GM19397 (cell line): ENCODE measurements at regions not wholly inside any gene's neighbourhood (a gene's known extent, or its start where the extent isn't known, plus 50 kb on each side); places are given as distances from the start of the nearest gene placed in this dataset.
"Not testable (repeated sequence)": the region's sequence is repeated elsewhere in the genome, so short reads cannot be mapped to it uniquely, and the experiment has no call there.

Experiments
- ATAC-seq: cut with Tn5 transposase; IDR thresholded peaks from one replicate; pipeline ENCODE4 v1.9.1; 2021; ENCODE audit warnings: mild to moderate bottlenecking, moderate library complexity; ENCODE audit not compliant: unreplicated experiment

GRCh38 chr1:146381196-146381595 is 152.4 kb upstream of the NOTCH2NLA start:
- ATAC-seq = not testable (repeated sequence)

DNA sequence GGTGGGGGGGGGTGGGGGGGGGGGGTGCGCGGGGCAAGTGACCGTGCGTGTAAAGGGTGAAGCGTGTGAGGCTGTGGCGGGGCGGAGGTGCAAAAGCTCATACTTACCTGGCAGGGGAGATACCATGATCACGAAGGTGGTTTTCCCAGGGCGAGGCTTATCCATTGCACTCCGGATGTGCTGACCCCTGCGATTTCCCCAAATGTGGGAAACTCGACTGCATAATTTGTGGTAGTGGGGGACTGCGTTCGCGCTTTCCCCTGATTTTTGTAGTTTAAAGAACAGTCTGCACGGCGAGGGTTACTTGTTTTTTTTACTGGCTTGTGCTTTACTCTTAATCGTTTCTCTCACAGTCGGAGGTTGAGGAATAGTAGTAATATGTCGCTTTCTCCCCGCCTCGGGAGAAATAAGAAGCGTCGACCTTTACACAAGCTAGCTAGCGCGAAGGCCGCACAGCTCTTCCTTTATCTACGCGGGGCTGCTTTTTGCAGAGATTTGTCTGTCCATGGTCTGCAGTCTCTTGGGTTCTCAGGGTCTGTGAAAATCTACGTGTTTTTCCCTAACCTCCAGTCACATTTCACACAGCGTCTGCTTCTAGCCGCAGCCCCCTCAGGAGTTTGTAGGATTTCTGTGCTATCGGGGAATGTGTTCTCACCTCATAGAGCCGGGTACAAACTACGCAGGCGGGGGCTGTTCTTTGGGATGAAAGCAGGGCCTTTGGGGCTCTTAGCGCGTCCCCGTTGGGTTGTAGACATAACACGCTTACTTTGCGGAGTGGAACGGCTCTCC is 148.1 kb upstream of the NOTCH2NLA start:
- ATAC-seq = peak; percentile 94

DNA sequence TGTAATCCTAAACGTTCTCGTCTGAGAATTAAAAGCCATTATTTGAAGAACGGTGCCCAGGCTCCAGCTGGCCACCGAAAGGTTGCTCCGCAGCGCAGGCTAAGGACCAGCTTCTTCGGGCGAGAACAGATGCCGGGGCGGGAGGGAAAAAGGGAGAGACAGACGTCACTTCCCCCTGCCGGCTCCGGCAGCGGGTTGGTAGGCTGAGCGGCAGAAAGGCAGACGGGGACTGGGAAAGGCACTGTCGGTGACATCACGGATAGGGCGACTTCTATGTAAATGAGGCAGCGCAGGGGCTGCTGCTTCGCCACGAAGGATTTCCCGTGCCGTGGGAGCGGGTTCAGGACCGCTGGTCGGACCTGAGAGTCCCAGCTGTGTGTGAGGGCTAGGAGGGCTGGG is 147.5 kb upstream of the NOTCH2NLA start:
- not testable (repeated sequence) for ATAC-seq

- not testable (repeated sequence) for ATAC-seq
Observed at GRCh38 chr1:146375108-146375507, 146.3 kb upstream of the NOTCH2NLA start.

- ATAC-seq = not testable (repeated sequence)
Observed at GRCh38 chr1:146369940-146370339, 141.1 kb upstream of the NOTCH2NLA start.

DNA sequence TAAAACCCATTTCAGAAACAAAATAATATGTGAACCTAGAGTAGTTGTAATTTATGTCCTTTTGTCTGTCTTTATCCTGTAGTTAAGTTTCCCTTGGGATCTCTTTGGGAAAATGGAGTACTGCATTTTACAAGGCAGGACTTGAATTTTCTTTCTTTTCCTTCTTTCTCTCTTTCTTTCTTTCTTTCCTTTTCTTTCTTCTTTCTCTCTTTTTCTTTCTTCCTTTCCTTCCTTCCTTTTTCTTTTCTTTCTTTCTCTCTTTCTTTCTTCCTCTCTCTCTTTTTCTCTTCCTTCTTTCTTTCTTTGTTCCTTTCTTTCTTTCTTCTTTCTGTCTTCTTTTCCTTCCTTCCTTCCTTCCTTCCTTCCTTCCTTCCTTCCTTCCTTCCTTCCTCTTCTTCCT is 126.6 kb upstream of the NOTCH2NLA start:
- ATAC-seq = not testable (repeated sequence)

GRCh38 chr1:146326863-146327262 is 98.0 kb upstream of the NOTCH2NLA start:
- not testable (repeated sequence) for ATAC-seq

GRCh38 chr1:146324463-146324862 is 95.6 kb upstream of the NOTCH2NLA start:
- not testable (repeated sequence) for ATAC-seq

DNA sequence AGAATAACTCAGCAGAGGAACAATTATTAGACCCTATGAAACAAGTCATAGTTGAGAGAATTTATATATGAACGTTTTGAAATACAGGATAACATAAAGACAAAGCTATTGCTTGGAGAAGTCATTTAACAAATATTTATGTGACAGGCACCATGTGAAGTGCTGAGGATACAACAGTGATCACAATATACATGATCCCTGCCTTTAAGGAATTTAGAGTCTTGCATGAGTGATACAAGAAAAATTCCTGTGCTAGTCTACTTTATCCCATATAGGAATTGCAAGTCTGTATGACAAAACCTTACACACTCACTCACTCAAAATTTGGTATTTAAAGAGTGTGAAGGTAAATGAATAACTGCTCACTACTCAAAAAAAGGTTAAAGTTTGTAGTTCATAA is 94.5 kb upstream of the NOTCH2NLA start:
- ATAC-seq = not testable (repeated sequence)

DNA sequence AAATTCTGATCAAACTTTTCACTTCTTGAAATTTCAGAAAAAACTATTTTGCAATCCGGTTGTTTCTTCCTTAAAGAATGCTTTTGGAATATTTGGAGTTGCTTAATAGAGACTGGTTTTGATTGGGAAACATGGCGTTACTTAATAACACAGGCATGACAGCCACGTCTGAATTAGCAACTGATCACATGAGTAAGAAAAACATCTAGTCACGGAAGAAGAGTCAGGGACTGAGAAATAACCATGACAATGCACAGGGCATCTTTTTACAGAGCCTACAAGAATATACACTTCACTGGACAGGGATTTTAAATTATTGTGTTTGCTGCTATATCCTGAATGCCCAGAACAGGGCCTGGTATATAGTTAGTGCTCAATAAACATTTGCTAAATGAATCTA is 94.1 kb upstream of the NOTCH2NLA start:
- ATAC-seq = not testable (repeated sequence)

DNA sequence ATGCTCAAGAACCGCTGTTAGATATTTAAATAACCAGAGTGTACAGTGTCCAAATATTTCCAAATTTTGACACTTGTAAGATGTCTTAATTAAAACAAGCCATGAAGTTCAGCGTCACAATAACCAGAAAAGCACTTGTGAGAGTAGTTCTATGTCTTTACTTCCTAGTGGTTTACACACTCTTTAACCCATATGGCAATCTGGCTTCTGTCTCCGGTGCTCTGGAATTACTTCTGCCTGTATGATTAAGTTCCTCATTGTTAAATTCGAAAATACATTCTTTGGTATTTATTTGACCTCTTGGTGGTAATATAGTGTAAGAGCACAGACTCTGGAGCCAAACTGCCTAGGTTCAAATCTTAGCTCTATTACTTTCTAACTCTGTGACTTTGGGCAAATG is 89.9 kb upstream of the NOTCH2NLA start:
- ATAC-seq = not testable (repeated sequence)

DNA sequence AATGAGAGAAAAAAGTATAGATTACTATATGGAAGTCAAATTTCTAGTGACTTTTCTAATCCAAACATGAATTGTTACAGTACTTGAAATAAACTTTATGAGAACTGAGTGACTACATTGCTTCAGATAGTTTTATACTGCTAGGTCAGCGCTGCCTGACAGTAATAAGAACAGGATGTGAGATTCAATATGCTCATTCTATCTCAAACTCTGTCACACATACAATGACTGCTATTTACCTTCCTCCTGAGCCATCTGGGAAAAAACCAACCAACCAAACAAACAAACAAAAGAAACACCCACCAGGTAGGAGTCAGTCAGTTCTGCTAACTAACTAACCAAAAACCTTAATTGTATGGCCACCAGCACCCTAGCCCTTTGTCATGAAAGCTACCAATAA is 89.0 kb upstream of the NOTCH2NLA start:
- ATAC-seq = not testable (repeated sequence)

DNA sequence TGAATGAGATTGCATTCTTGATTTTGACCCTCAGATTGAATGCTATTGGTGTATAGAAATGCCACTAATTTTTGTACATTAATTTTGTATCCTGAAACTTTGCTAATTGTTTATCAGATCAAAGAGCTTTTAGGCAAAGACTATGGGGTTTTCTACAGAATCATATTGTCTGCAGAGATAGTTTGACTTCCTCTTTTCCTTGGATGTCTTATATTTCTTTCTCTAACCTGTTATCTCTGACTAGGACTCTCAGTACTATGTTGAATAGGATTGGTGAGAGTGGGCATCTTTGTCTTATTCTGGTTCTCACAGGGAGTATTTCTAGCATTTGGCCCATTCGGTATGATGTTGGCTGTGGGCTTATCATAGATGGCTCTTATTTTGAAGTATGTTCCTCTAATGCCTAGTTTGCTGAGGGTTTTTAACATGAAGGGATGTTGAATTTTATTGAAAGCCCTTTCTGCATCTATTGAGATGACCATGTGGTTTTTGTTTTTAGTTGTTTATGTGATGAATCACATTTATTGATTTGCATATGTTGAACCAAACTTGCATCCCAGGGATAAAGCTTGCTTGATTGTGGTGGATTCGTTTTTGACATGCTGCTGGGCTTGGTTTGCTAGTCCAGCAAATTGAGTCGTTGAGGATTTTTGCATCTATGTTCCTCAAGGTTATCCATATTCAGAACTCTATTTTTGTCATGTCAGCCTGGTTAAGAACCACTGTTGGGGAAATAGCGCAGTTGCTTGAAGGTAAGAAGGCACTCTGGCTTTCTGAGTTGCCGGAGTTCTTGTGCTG is 85.8 kb upstream of the NOTCH2NLA start:
- not testable (repeated sequence) for ATAC-seq

DNA sequence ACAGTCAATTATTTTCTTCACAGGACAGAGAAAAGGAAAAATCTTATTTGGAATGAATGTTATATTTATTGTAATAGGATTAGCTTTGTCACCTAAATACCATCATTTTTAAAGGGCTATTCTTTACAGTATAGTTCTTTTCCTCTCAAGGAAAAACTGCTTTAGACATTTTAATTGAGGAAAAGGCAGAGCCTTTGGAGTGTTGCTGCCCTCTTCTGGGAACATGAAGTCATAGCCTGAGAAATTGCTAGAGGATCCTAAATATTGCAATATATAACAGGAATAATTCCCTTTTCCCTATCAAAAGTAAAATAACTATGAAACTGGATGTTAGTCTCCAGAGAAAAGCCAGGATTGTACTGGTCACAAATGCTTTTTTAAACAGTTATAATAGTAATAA is 81.8 kb upstream of the NOTCH2NLA start:
- ATAC-seq = not testable (repeated sequence)

GRCh38 chr1:146309427-146309826 is 80.6 kb upstream of the NOTCH2NLA start:
- ATAC-seq = not testable (repeated sequence)

DNA sequence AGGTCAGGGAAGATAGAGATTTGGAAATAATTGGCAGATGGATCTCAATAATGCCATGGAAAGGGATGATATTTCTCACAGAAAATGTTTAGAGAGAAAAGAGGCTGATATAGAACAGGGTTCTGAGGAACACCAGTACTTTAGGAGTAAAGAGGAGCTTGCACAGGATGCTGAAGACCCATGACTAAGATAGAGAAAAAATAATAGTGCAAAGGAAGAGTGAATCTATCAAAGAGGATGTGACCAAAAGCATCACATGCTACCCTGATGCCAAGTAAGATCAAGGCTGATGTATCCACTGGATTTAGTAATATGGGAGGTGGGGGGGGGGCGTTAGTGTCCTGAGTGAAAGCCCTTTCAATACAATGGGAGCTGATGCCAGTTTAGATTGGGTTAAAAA is 80.1 kb upstream of the NOTCH2NLA start:
- not testable (repeated sequence) for ATAC-seq

DNA sequence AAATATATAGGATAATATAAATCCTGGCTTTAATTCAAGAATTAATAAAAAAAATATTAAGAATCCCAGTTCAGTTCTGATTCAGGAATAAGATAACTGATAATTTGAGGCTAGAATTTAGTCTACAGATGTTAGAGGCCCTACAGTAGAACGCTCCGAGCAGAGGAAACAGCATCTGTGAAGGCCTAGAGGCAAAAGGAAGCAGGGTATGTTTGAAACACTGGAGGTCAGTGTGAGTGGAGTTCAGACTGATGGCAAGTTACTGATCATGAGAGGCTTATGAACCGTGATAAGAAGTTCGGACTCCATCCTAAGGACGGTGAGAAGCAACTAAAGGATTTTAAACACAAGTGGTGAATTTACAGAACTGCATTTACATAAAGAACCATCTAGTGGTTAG is 79.3 kb upstream of the NOTCH2NLA start:
- ATAC-seq = not testable (repeated sequence)

DNA sequence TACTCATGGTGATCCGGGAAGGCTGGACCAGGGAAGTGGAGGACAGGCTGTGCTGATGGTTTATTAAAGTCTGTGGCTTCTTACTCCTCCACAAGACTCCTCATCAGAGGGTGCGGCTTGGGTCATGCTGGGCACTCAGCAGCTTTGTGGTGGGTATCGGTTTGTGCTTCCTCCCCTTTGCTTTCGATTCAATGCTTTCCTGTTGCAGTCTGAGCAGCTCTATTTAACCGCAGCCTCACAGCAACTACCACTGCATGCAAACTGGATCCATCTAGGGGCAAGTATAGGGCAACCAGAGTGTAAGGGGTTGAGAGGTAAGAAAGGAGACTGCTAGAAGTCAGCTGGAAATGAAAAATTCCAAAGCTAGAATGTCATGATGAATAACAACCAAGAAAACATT is 78.8 kb upstream of the NOTCH2NLA start:
- ATAC-seq = peak; percentile 98

DNA sequence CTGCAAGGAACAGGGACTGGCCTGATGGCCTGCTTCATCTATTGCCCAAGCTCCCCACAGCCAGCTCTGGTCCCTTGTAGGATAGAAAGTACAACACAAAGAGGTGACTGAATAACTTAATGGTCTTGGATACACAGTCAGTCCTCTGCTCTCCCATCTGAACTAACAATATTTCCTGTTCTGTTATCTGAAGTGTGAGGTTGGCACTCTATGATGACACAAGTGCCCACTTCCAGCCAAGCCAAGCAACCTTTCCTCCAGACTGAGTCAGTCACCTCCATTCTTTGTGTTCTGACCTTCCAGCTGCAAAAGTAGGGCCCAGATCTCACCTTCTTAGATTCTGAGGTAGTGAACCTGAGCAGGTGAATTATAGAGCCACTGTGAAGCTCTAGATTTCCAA is 77.8 kb upstream of the NOTCH2NLA start:
- ATAC-seq = not testable (repeated sequence)

DNA sequence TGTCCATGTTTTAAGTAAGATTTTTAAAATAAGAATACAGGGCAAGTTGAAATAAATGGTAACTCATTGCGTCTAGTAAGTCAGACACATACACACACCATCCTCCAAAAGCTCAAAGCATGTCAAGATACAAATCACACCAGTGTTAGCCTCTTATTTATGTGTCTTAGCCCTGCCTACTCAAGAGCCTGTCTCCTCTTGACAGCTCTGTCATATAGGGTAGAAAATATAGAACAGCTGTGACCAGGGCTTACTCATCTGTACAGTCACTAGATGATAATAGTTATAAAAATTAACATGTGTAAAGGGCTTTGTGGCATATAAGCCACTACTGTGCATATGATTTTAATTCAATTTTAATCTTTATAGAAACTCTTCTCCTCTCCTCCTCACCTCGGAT is 76.6 kb upstream of the NOTCH2NLA start:
- not testable (repeated sequence) for ATAC-seq

- ATAC-seq = peak; percentile 75
Observed at GRCh38 chr1:146298575-146298897, 69.7 kb upstream of the NOTCH2NLA start.
